H9 (cell line): ENCODE measurements at regions not wholly inside any gene's neighbourhood (a gene's known extent, or its start where the extent isn't known, plus 50 kb on each side); places are given as distances from the start of the nearest gene placed in this dataset.

Source experiments
- DNase-seq: peaks from one replicate; pipeline ENCODE4 v3.0.0-alpha.2; 2017
- H2AFZ ChIP-seq: one replicate; pipeline ENCODE4 v1.6.1; 2013; ENCODE audit warnings: mild to moderate bottlenecking, low read length, control low read depth, moderate library complexity
- H2AK5ac ChIP-seq: 2 replicates; pipeline ENCODE4 v1.6.1; 2013; ENCODE audit warnings: low read length, control low read depth, mixed read lengths; ENCODE audit not compliant: insufficient read length
- H2BK120ac ChIP-seq: one replicate; pipeline ENCODE4 v1.6.1; 2013; ENCODE audit warnings: low read depth, mild to moderate bottlenecking, low read length, control low read depth, inconsistent platforms; ENCODE audit not compliant: poor library complexity, severe bottlenecking
- H2BK12ac ChIP-seq: 2 replicates; pipeline ENCODE4 v1.6.1; 2013; ENCODE audit warnings: low read length, control low read depth, mixed read lengths, low read depth; ENCODE audit not compliant: insufficient read length
- H2BK15ac ChIP-seq: 2 replicates; pipeline ENCODE4 v1.6.1; 2013; ENCODE audit warnings: low read depth, low read length, control low read depth
- H2BK20ac ChIP-seq: one replicate; pipeline ENCODE4 v1.6.1; 2013; ENCODE audit warnings: low read depth, mild to moderate bottlenecking, low read length, control low read depth, inconsistent platforms; ENCODE audit not compliant: poor library complexity, severe bottlenecking
- H2BK5ac ChIP-seq: 2 replicates; pipeline ENCODE4 v1.6.1; 2013; ENCODE audit warnings: low read length, control low read depth, mixed read lengths; ENCODE audit not compliant: insufficient read length
- H3K14ac ChIP-seq: 2 replicates; pipeline ENCODE4 v1.6.1; 2013; ENCODE audit warnings: low read length, control low read depth; ENCODE audit not compliant: insufficient read depth
- H3K18ac ChIP-seq: 2 replicates; pipeline ENCODE4 v1.6.1; 2013; ENCODE audit warnings: low read depth, mild to moderate bottlenecking, mixed read lengths, low read length, control low read depth; ENCODE audit not compliant: insufficient read length
- H3K23ac ChIP-seq: 2 replicates; pipeline ENCODE4 v1.6.1; 2013; ENCODE audit warnings: low read length, control low read depth, mixed read lengths, low read depth; ENCODE audit not compliant: insufficient read length
- H3K23me2 ChIP-seq: 2 replicates; pipeline ENCODE4 v1.6.1; 2013; ENCODE audit warnings: low read depth, mild to moderate bottlenecking, mixed read lengths, low read length, control low read depth; ENCODE audit not compliant: insufficient read length, poor library complexity, severe bottlenecking
- H3K27ac ChIP-seq: 2 replicates; pipeline ENCODE4 v1.5.1; 2013; ENCODE audit warnings: low read length, control low read depth, mixed read lengths, low read depth; ENCODE audit not compliant: insufficient read length
- H3K27me3 ChIP-seq: 2 replicates; pipeline ENCODE4 v1.6.1; 2013; ENCODE audit warnings: low read length, control low read depth, inconsistent platforms; ENCODE audit not compliant: insufficient read depth
- H3K4ac ChIP-seq: 2 replicates; pipeline ENCODE4 v1.6.1; 2013; ENCODE audit warnings: low read depth, mild to moderate bottlenecking, control low read depth, inconsistent platforms, low read length, moderate library complexity
- H3K4me1 ChIP-seq: 2 replicates; pipeline ENCODE4 v1.6.1; 2013; ENCODE audit warnings: low read length, control low read depth, inconsistent platforms; ENCODE audit not compliant: insufficient read depth
- H3K4me2 ChIP-seq: 2 replicates; pipeline ENCODE4 v1.6.1; 2013; ENCODE audit warnings: low read length, control low read depth, mixed read lengths; ENCODE audit not compliant: insufficient read length, insufficient read depth
- H3K56ac ChIP-seq: 2 replicates; pipeline ENCODE4 v1.6.1; 2013; ENCODE audit warnings: low read depth, mild to moderate bottlenecking, mixed read lengths, low read length, control low read depth; ENCODE audit not compliant: insufficient read length
- H3K79me1 ChIP-seq: 2 replicates; pipeline ENCODE4 v1.6.1; 2013; ENCODE audit warnings: low read depth, mild to moderate bottlenecking, moderate library complexity, low read length, control low read depth, inconsistent platforms; ENCODE audit not compliant: insufficient read depth, poor library complexity, severe bottlenecking
- H3K79me2 ChIP-seq: 2 replicates; pipeline ENCODE4 v1.6.1; 2013; ENCODE audit warnings: low read length, control low read depth, inconsistent platforms; ENCODE audit not compliant: insufficient read depth
- H3K9ac ChIP-seq: 2 replicates; pipeline ENCODE4 v1.6.1; 2013; ENCODE audit warnings: low read length, control low read depth, mixed read lengths; ENCODE audit not compliant: insufficient read length; ENCODE audit errors: extremely low read depth
- H3K9me3 ChIP-seq: one replicate; pipeline ENCODE4 v1.6.1; 2013; ENCODE audit warnings: low read depth, low read length, inconsistent platforms; ENCODE audit not compliant: control insufficient read depth
- H3T11ph ChIP-seq: one replicate; pipeline ENCODE4 v1.6.1; 2013; ENCODE audit warnings: mild to moderate bottlenecking, low read length, control low read depth, inconsistent platforms
- H4K20me1 ChIP-seq: one replicate; pipeline ENCODE4 v1.6.1; 2013; ENCODE audit not compliant: control insufficient read depth, insufficient read length, insufficient read depth
- H4K5ac ChIP-seq: 2 replicates; pipeline ENCODE4 v1.6.1; 2013; ENCODE audit warnings: low read depth, mild to moderate bottlenecking, mixed read lengths, low read length, control low read depth; ENCODE audit not compliant: insufficient read length
- H4K8ac ChIP-seq: replicated peaks from 2 replicates; pipeline ENCODE4 v1.6.1; 2013; ENCODE audit warnings: low read length, control low read depth, mixed read lengths, low read depth; ENCODE audit not compliant: insufficient read length
- H4K91ac ChIP-seq: 2 replicates; pipeline ENCODE4 v1.6.1; 2013; ENCODE audit warnings: low read depth, mild to moderate bottlenecking, moderate library complexity, mixed read lengths, low read length, control low read depth; ENCODE audit not compliant: insufficient read length
- H3K27ac Mint-ChIP-seq, 3 experiments: 2 replicates in 2 of 3; 3 replicates in 1 of 3; pipeline ENCODE4 v1.8.0; 2020 to 2021; ENCODE audit warnings: mixed read lengths in 3 of 3, mild to moderate bottlenecking in 1 of 3, moderate library complexity in 1 of 3
- H3K27me3 Mint-ChIP-seq: 2 replicates; pipeline ENCODE4 v1.8.0; 2021; ENCODE audit warnings: low read depth, mild to moderate bottlenecking, moderate library complexity, mixed read lengths
- H3K36me3 Mint-ChIP-seq, 3 experiments: 2 replicates in 2 of 3; 3 replicates in 1 of 3; pipeline ENCODE4 v1.8.0; 2020 to 2021; ENCODE audit warnings: low read depth in 3 of 3, mixed read lengths in 3 of 3; ENCODE audit not compliant: insufficient read depth in 1 of 3
- H3K4me1 Mint-ChIP-seq, 2 experiments: 2 replicates each; pipeline ENCODE4 v1.8.0; 2020; ENCODE audit warnings: mixed read lengths in 2 of 2
- H3K4me3 Mint-ChIP-seq, 2 experiments: 2 replicates in 1 of 2; 3 replicates in 1 of 2; pipeline ENCODE4 v1.8.0; 2020 to 2021; ENCODE audit warnings: mild to moderate bottlenecking in 2 of 2, mixed read lengths in 2 of 2, moderate library complexity in 1 of 2
- H3K9me3 Mint-ChIP-seq, 2 experiments: 2 replicates in 1 of 2; 3 replicates in 1 of 2; pipeline ENCODE4 v1.8.0; 2020; ENCODE audit warnings: mild to moderate bottlenecking in 2 of 2, mixed read lengths in 2 of 2, moderate library complexity in 1 of 2
- WGBS: extraction: QIAGEN DNeasy Blood & Tissue Kit; methylation state at CpG from one replicate; pipeline ENCODE4 v1.1.7; 2013; ENCODE audit warnings: missing lambda C conversion rate, low lambda C conversion rate, mixed read lengths; ENCODE audit not compliant: insufficient read length; ENCODE audit errors: extremely low coverage; 5-methylcytosine and 5-hydroxymethylcytosine counted together
- TF ChIP-seq, protein P1 (sequence below): fragments of 200-600 bp; sonication (generic); conservative IDR thresholded peaks from 3 replicates; pipeline ENCODE4 v1.8.0; 2021; ENCODE audit warnings: antibody characterized with exemption, mild to moderate bottlenecking

DNA sequence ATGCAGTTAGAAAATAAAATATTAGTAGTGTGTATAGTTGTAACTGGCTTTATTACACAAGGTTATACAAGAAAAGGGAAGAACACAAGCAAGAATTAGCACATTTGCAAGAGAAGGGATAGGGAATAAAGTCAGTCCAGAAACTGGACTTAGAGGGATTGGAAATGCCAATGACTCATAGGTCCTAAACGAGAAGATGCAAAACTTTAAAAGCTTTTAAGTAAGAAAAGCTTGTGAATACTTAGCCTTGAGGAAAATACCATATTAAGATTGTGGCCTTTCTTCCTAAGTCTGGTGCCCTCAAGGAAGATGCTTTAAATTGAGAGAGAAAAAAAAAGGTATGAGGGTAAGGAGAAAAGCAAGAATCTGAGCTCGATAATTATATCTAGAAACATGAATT lies 102.3 kb upstream of the MCHR2 start:
- Histone ChIP-seq H2BK5ac (no peak overlapping the region), H2AK5ac (no peak overlapping the region), H3K27ac (no peak overlapping the region), H3K4me2 (no peak overlapping the region), H4K91ac (no peak overlapping the region), H2BK120ac (no peak overlapping the region), H3K56ac (no peak overlapping the region), H3T11ph (no peak overlapping the region), H2BK12ac (no peak overlapping the region), H3K4ac (no peak overlapping the region), H2BK20ac (no peak overlapping the region), H3K23me2 (no peaks in the 10 kb centered on the region), H3K79me1 (no peaks in the 10 kb centered on the region), H2BK15ac (no peak overlapping the region), H3K9me3 (no peaks in the 10 kb centered on the region), H3K23ac (no peak overlapping the region), H3K27me3 (no peaks in the 10 kb centered on the region), H3K18ac (no peak overlapping the region), H3K79me2 (no peaks in the 10 kb centered on the region), H3K9ac (no peak overlapping the region), H3K4me1 (no peaks in the 10 kb centered on the region), H3K14ac (no peak overlapping the region), H4K20me1 (no peaks in the 10 kb centered on the region), H2AFZ (no peak overlapping the region), H4K5ac (no peak overlapping the region), H4K8ac (no peak overlapping the region)
- Mint-ChIP-seq H3K4me3 (no peak overlapping the region), H3K27ac (no peak overlapping the region), H3K27me3 (no peaks in the 10 kb centered on the region), H3K4me1 (peaks cover 4% of the 10 kb centered on the region in 2 experiments), H3K36me3 (no peaks in the 10 kb centered on the region), H3K9me3 (no peaks in the 10 kb centered on the region)
- whole genome bisulfite sequencing = no CpG with 5 or more reads among the region's 2 CpGs
- DNase-seq = no peak
- TF ChIP-seq, protein P1, sequence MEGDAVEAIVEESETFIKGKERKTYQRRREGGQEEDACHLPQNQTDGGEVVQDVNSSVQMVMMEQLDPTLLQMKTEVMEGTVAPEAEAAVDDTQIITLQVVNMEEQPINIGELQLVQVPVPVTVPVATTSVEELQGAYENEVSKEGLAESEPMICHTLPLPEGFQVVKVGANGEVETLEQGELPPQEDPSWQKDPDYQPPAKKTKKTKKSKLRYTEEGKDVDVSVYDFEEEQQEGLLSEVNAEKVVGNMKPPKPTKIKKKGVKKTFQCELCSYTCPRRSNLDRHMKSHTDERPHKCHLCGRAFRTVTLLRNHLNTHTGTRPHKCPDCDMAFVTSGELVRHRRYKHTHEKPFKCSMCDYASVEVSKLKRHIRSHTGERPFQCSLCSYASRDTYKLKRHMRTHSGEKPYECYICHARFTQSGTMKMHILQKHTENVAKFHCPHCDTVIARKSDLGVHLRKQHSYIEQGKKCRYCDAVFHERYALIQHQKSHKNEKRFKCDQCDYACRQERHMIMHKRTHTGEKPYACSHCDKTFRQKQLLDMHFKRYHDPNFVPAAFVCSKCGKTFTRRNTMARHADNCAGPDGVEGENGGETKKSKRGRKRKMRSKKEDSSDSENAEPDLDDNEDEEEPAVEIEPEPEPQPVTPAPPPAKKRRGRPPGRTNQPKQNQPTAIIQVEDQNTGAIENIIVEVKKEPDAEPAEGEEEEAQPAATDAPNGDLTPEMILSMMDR = no peak
